PC-3 (cell line): ENCODE measurements at regions not wholly inside any gene's neighbourhood (a gene's known extent, or its start where the extent isn't known, plus 50 kb on each side); places are given as distances from the start of the nearest gene placed in this dataset.

Experiments used
- ATAC-seq: fragments of 200-7000 bp; cut with Tn5 transposase; 2 replicates; pipeline ENCODE4 v1.9.1; 2020; ENCODE audit warnings: mild to moderate bottlenecking, moderate library complexity
- BruUV-seq: library from RNA; stranded (reverse); fragments of 400-500 nt; replicated peaks from 2 replicates; lab custom pipeline; 2021; lab: Mats Ljungman, UMichigan
- CTCF ChIA-PET: fragments of 300-600 bp; sonication (Branson Sonifier 250); formaldehyde crosslinking; loops from one replicate; lab custom pipeline; 2022; ENCODE audit warnings: antibody characterized with exemption; lab: Charles Lee
- POLR2A ChIA-PET: fragments of 300-600 bp; sonication (Branson Sonifier 250); formaldehyde crosslinking; loops from one replicate; lab custom pipeline; 2022; ENCODE audit warnings: antibody characterized with exemption; ENCODE audit not compliant: unreplicated experiment; lab: Charles Lee
- DNase-seq: peaks from one replicate; pipeline ENCODE4 v3.0.0-alpha.2; 2015
- H2AFZ ChIP-seq: fragments of 300-600 bp; sonication (generic); 2 replicates; pipeline ENCODE4 v1.6.0; 2016; ENCODE audit warnings: antibody characterized with exemption, low read length
- H3F3A ChIP-seq: fragments of 300-600 bp; sonication (generic); one replicate; pipeline ENCODE4 v1.6.0; 2017; ENCODE audit warnings: antibody characterized with exemption, low read length, control low read depth, mild to moderate bottlenecking; ENCODE audit not compliant: unreplicated experiment
- H3K27ac ChIP-seq: fragments of 300-600 bp; sonication (generic); 2 replicates; pipeline ENCODE4 v1.5.1; 2016; ENCODE audit warnings: mild to moderate bottlenecking, low read length
- H3K27me3 ChIP-seq: fragments of 300-600 bp; sonication (generic); 2 replicates; pipeline ENCODE4 v1.6.1; 2016; ENCODE audit warnings: low read length, mixed read lengths
- H3K36me3 ChIP-seq: fragments of 300-600 bp; sonication (generic); 2 replicates; pipeline ENCODE4 v1.6.1; 2016; ENCODE audit warnings: low read depth, mixed run types, low read length, mixed read lengths
- H3K4me1 ChIP-seq: fragments of 300-600 bp; sonication (generic); 2 replicates; pipeline ENCODE4 v1.5.1; 2016; ENCODE audit warnings: low read length; ENCODE audit not compliant: insufficient read depth
- H3K4me2 ChIP-seq: fragments of 300-600 bp; sonication (generic); 2 replicates; pipeline ENCODE4 v1.6.0; 2016; ENCODE audit warnings: low read length
- H3K4me3 ChIP-seq: fragments of 300-600 bp; sonication (generic); 2 replicates; pipeline ENCODE4 v1.5.1; 2016; ENCODE audit warnings: mild to moderate bottlenecking, low read length, mixed read lengths
- H3K79me2 ChIP-seq: fragments of 300-600 bp; sonication (generic); 2 replicates; pipeline ENCODE4 v1.6.1; 2017; ENCODE audit warnings: low read length, mixed read lengths
- H3K9ac ChIP-seq: fragments of 300-600 bp; sonication (generic); 2 replicates; pipeline ENCODE4 v1.6.0; 2016; ENCODE audit warnings: mild to moderate bottlenecking, low read length
- H3K9me2 ChIP-seq: fragments of 300-600 bp; sonication (generic); replicated peaks from 2 replicates; pipeline ENCODE4 v1.6.1; 2016; ENCODE audit warnings: mixed run types, low read length, mixed read lengths
- H3K9me3 ChIP-seq: fragments of 300-600 bp; sonication (generic); 2 replicates; pipeline ENCODE4 v1.6.1; 2016; ENCODE audit warnings: low read length, mixed read lengths
- H4K20me1 ChIP-seq: fragments of 300-600 bp; sonication (generic); 2 replicates; pipeline ENCODE4 v1.6.1; 2016; ENCODE audit warnings: low read length, mixed read lengths
- EZH2 ChIP-seq: fragments of 300-600 bp; sonication (generic); IDR thresholded peaks from one replicate; pipeline ENCODE4 v1.6.1; 2017; ENCODE audit warnings: antibody characterized with exemption, mild to moderate bottlenecking, low read length; ENCODE audit not compliant: unreplicated experiment
- EZH2phosphoT487 ChIP-seq: fragments of 300-600 bp; sonication (generic); IDR thresholded peaks from 2 replicates; pipeline ENCODE4 v1.6.1; 2018; ENCODE audit warnings: mild to moderate bottlenecking, antibody characterized with exemption, low read length, borderline replicate concordance
- intact Hi-C: fragments of 100-400 bp; cut with micrococcal nuclease; formaldehyde crosslinking; loops from 2 replicates; pipeline ENCODE4 v1.9.0; 2023
- TF ChIP-seq, protein P1 (sequence below): fragments of 300-600 bp; sonication (generic); conservative IDR thresholded peaks from 2 replicates; pipeline ENCODE4 v1.5.1; 2017; ENCODE audit warnings: antibody characterized with exemption, low read depth, mild to moderate bottlenecking, low read length

DNA sequence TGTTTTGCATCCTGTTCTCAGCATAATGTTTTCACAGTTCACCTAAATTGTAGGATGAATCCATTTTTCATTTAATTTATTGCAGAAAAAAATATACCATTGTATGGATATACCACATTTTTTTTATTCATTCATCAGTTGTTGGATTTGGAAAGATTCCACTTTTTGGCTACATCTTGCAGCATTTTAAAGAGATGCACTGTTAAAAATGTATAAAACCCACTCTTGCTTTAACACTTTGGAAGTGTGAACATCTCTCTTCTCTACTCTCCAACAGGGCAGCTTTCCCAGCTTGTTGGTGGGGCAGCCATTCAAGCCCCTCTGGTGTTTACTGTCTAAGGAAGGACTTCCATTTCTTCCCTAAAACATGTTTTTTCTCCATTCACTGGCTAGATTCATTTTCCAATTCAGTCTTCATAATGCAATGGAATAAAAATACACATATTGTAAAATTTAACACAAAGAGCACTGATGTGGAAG, 104.4 kb upstream of the CBLN2 start:
- Histone ChIP-seq H3K9me3 (no peaks in the 10 kb centered on the region), H3F3A (no peaks in the 10 kb centered on the region), H3K4me2 (no peak overlapping the region), H3K4me1 (no peaks in the 10 kb centered on the region), H3K27me3 (peaks cover 57% of the 10 kb centered on the region), H3K9ac (no peak overlapping the region), H4K20me1 (no peaks in the 10 kb centered on the region), H3K79me2 (no peaks in the 10 kb centered on the region), H3K27ac (no peak overlapping the region), H3K4me3 (no peak overlapping the region), H3K36me3 (no peaks in the 10 kb centered on the region), H2AFZ (no peak overlapping the region), H3K9me2 (no peaks in the 10 kb centered on the region)
- ChIA-PET CTCF (no interaction called here), POLR2A (no interaction called here)
- intact Hi-C loops: no loop called here
- ATAC-seq (no peak), DNase-seq (no peak)
- BruUV-seq: no TSS peak
- TF ChIP-seq, protein P1, sequence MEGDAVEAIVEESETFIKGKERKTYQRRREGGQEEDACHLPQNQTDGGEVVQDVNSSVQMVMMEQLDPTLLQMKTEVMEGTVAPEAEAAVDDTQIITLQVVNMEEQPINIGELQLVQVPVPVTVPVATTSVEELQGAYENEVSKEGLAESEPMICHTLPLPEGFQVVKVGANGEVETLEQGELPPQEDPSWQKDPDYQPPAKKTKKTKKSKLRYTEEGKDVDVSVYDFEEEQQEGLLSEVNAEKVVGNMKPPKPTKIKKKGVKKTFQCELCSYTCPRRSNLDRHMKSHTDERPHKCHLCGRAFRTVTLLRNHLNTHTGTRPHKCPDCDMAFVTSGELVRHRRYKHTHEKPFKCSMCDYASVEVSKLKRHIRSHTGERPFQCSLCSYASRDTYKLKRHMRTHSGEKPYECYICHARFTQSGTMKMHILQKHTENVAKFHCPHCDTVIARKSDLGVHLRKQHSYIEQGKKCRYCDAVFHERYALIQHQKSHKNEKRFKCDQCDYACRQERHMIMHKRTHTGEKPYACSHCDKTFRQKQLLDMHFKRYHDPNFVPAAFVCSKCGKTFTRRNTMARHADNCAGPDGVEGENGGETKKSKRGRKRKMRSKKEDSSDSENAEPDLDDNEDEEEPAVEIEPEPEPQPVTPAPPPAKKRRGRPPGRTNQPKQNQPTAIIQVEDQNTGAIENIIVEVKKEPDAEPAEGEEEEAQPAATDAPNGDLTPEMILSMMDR: no peak
- TF ChIP-seq EZH2phosphoT487 (no peak), EZH2 (no peak)

DNA sequence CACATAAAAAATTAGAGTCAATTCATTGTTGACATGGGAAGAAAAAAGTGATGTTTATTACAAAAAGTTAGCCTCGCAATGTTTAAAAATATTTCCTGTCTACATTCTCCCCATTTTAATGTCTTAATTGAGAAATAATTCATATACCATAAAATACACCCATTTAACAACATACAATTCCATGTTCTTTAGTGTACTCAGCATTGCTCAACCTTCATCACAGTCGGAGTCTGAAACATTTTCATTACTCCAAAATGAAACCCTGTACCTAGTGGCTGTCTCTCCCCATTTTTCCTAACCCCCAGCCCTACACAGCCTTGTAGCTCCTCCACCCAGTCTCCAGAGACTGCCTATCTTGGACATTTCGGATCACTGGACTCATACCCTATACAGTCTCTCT, 103.9 kb upstream of the CBLN2 start:
- Histone ChIP-seq H3K9ac (no peak overlapping the region), H2AFZ (no peak overlapping the region), H3K9me2 (no peaks in the 10 kb centered on the region), H3K27me3 (peaks cover 60% of the 10 kb centered on the region), H3K36me3 (no peaks in the 10 kb centered on the region), H3K4me3 (no peak overlapping the region), H3K27ac (no peak overlapping the region), H3K79me2 (no peaks in the 10 kb centered on the region), H3F3A (no peaks in the 10 kb centered on the region), H3K4me1 (no peaks in the 10 kb centered on the region), H3K4me2 (no peak overlapping the region), H4K20me1 (no peaks in the 10 kb centered on the region), H3K9me3 (no peaks in the 10 kb centered on the region)
- intact Hi-C loops: no loop called here
- ATAC-seq: no peak
- CTCF ChIA-PET: no interaction called here
- BruUV-seq: no TSS peak
- POLR2A ChIA-PET: no interaction called here
- no peak for DNase-seq
- TF ChIP-seq EZH2 (no peak), EZH2phosphoT487 (no peak)
- TF ChIP-seq, protein P1: no peak

DNA sequence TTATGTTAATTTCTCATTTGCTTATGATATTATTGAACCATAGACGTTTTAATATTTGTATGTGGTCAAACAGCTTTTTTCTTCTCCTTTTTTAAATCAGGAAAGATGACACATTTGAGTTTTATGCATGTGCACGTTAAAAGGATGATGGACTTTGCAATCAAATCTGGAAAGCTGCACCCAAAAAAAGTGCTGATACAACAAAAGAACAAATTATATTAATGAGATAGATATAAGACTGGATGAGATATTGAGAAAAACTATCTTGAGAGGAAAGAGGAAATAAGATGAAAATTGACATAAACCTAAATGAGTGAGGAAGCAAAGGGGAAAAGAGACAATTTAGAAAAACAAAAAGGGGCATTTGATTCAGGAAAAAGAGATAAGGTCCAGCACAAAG, 96.4 kb upstream of the CBLN2 start:
- Histone ChIP-seq H3K27me3 (peaks cover 23% of the 10 kb centered on the region), H3K36me3 (no peaks in the 10 kb centered on the region), H2AFZ (no peak overlapping the region), H3K4me3 (no peak overlapping the region), H3K9me2 (no peaks in the 10 kb centered on the region), H3F3A (no peaks in the 10 kb centered on the region), H3K9ac (no peak overlapping the region), H3K4me1 (no peaks in the 10 kb centered on the region), H3K79me2 (no peaks in the 10 kb centered on the region), H3K27ac (no peak overlapping the region), H3K4me2 (no peak overlapping the region), H3K9me3 (no peaks in the 10 kb centered on the region), H4K20me1 (no peaks in the 10 kb centered on the region)
- TF ChIP-seq EZH2 (no peak), EZH2phosphoT487 (no peak)
- TF ChIP-seq, protein P1: no peak
- ATAC-seq (no peak), DNase-seq (no peak)
- intact Hi-C loops: no loop called here
- ChIA-PET POLR2A (interaction anchor here (0.7 kb wide), 1 partner anchor 1002 kb away, joined by 3 read pairs; no protein-coding TSS in a partner anchor), CTCF (no interaction called here)
- BruUV-seq: no TSS peak
